GM21576 (cell line): ENCODE measurements at regions not wholly inside any gene's neighbourhood (a gene's known extent, or its start where the extent isn't known, plus 50 kb on each side); places are given as distances from the start of the nearest gene placed in this dataset.
A peak's percentile ranks its signal among the peaks of the same experiment; 100 is the strongest.
"Not testable (repeated sequence)": the region's sequence is repeated elsewhere in the genome, so short reads cannot be mapped to it uniquely, and the experiment has no call there.

Experiments
- ATAC-seq: cut with Tn5 transposase; IDR thresholded peaks from one replicate; pipeline ENCODE4 v1.9.1; 2021; ENCODE audit warnings: mild to moderate bottlenecking, moderate library complexity; ENCODE audit not compliant: unreplicated experiment

GRCh38 chr2:174697255-174697654, 67.0 kb downstream of the CHRNA1 start:
- ATAC-seq = peak; percentile 91

GRCh38 chr2:174694920-174695319, 69.4 kb downstream of the CHRNA1 start:
- no peak for ATAC-seq

- ATAC-seq = no peak
These were observed 69.9 kb downstream of the CHRNA1 start for GRCh38 chr2:174694196-174694878.

DNA sequence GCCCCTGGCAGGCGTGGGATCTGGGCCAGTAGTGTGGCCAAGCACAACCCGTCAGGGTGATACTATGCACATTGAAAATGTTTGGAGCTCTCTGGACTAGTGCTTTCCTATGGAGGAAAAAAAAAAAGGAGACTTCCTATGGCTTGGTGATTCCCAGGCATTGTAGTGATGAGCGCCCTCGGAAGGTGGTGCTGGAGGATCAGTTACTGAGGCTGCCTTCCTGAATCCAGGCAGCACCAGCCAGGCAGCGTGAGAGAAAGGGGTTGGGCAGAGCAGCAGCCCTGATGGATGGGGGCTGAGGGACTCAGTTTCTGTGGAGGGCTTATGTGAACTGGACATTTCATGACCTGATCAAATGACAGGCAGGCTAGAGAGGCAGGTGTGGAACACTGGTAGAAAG, 70.9 kb downstream of the CHRNA1 start:
- ATAC-seq = no peak

DNA sequence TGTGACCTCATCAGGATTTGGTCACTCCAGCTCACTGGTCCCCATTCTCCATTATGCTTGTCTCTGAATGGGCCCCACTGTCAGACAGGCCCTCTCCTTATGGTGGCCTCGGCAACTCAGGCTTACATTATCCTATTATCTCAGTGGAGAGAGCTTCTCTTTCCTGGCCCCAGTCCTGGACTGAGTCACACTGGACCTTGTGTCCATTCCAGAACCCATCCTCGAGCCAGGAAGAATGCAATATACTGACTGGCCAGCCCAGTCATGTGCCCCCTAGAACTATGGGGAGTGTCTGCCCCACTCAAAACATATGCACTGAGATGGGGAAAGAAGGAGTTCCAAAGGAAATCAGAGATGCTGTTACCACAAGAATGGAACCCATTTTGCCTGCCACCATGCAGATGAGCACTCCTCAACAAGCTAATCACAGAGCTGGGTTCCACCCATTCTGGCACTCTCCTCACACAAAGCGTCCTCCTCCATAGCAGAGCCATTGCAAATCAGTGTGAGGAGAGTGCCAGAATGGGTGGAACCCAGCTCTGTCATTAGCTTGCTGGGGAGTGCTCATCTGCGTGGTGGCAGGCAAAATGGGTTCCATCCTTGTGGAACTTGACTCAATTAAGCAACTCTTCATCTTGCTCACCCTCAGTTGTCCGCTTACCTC, 71.9 kb downstream of the CHRNA1 start:
- no peak for ATAC-seq

GRCh38 chr2:174691201-174691779, 73.0 kb downstream of the CHRNA1 start:
- no peak for ATAC-seq

DNA sequence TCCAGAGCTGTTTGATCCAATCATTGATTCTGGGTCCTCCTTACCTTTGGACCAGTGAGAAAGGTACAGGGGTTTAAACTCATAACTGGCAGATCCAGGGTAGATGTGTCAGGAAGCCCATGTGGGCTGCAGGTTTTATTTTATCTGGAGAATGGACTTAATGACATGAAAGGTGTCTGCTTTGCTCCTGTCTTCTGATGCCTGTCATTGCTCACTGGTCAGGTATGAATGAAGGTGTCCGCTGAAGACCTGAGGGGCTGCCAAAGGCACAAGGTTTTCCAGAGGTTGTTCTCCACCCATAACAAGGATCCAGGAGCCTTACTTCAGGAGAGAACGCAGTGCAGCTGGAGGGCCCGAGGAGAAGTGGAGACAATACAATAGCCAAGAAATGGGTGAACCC, 74.2 kb downstream of the CHRNA1 start:
- ATAC-seq = no peak

DNA sequence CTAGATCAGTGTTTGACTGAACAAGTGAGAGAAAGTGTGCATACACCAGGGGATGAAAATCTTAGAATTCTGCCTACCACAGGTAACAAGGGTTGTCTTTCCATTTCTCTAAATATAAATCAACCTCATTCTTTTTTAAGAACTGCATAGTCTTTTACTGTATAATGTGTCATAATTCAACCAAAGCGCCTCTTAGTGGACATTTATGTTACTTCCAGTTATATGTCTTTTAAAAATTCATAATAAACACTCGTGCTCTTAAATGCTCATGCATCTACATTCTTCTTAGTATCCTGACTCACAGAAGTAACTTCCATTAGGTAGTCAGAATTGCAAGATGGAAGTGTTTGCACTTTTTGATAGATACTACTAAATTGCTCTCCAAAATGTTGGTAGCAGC, 76.2 kb downstream of the CHRNA1 start:
- no peak for ATAC-seq

DNA sequence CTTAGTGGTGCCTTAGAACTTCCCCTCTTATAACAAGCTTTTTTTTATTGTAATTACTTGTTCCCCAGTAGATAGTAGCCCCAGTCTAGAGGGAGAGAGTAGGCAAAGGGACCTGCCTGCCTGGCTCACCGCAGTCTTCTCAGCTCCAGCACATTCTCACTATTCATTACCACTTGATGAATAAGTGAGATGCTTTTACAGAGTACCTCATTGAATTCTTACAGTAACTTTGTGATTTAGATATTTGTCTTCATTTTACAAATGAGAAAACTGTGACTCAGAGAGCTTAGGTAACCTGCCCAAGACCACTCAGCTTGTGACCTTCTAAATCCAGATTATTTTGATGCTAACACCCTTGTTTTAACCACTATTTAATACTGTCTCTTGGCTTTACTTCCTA, 77.8 kb downstream of the CHRNA1 start:
- no peak for ATAC-seq

DNA sequence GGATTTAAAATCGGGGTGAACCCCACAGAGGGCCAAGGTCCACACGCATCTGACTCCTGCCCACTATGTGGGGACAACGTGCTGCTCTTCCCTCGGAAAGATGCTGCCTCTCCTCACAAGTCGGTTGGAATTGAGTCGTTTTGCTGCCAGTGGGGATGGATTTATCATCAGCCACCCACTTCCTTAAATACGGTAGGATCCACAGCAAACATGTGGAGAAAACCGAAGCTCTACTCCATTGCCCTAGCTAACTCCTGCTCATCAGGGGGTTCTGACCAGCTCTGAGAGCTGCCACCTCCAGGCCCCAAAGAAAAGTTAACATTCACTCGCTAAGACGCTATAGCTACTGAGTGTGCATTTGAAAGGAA, 80.9 kb downstream of the CHRNA1 start:
- no peak for ATAC-seq

DNA sequence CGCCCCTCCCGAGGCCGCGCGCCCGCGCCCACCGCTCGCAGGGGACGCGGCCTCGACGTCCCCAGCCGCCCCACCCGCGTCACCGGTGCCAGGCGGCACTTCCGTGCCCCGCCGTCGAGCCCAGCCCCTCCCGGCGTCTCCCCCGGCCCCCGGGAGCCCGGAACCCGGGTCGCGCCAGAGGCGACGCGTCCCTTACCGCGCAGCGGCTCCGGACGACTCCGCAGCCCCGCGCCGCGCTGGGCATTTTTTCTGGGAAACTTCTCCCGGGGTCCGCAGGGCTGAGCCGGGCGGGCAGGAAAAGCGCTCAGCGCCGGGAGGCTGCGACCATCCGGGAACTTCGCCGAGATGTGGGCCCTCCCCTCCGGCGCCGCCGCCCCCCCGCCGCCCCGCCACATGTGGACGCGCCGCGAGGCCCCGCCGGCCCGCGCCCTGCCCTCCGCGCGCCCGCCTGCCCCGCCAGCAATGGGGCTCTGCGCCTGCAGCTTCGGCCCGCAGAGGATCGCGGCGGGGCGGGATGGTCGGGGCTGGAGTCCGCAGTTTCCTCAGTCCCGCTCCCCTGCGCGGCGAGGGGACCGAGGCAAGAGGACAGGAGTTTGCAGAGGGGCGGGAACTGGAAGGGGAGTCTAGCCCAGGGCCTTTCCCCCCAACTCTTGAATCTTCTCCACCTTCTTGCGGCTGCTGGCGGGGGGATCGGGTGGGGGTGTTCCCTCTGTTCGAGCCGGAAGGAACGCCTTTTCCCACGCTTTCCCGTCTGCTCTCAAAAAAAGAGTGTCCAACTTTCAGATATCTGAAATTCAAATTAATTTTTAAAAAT, 81.5 kb downstream of the CHRNA1 start:
- peak; percentile 43 for ATAC-seq

GRCh38 chr2:174682007-174682577, 82.2 kb downstream of the CHRNA1 start:
- ATAC-seq = peak; percentile 42

DNA sequence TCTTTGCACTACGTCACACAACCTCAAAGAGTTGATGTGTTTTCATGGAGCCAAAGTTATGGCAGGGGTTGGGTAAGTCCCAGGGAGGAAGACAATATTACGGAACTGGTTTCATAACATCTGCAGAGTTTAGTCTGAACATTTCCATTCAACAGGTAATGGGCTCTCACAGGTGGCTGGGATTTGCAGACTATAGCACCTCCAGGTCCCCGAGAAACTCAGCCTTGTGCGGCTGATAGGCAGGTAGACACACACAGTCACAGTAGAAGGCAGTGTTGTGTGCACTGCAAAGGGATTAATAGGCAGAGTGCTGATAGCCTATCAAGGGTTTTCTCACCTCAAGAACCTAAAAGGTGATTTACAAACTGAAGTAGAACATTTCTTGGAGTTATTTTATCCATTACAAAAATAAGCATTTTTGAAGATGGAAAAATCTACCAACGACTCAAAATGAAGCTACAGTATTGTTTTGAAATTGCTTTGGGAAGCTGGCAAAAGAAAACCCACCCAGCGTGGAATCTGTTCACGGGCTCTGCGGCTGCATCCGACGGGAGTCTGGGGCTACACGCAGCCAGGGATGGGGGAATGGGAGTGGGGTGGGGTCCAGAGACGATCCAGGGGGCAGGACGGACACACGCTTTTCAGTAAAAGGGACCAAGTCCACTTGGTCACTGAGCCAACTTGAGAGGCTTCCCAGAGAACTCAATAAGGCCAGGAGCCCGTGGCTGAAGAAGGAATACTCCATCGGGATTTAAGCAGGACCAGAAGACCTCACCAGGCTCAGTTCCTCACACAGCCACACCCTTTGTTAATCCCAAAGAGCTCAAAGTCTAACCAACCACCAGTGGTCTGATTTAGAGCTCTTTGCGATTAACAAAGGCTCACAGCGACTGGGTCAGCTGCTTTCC, 82.9 kb downstream of the CHRNA1 start:
- peak; percentile 3 for ATAC-seq

- ATAC-seq = no peak
These were observed 82.6 kb upstream of the WIPF1 start for GRCh38 chr2:174680221-174680620.

GRCh38 chr2:174678395-174678794, 80.8 kb upstream of the WIPF1 start:
- ATAC-seq = no peak

- ATAC-seq = no peak
These were observed 78.0 kb upstream of the WIPF1 start for GRCh38 chr2:174675615-174676014.

DNA sequence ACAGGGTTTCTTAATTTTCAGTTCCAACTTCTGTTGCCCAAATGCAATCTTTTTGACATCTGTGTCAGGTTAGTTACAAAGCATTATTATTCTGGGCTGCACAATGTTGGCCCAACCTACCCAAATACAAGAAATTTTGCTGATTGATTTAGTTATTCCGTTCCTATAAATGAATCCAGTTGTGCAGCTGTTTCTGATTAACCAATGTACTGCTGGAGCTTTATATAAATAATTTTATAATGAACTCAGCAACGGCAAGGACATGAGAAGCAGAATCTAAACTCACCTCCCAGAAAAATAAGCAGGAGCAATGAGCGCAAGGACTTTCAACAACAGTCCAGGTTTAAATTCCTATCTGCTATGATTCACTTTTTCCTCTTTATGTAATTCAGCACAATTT, 76.3 kb upstream of the WIPF1 start:
- ATAC-seq = no peak

DNA sequence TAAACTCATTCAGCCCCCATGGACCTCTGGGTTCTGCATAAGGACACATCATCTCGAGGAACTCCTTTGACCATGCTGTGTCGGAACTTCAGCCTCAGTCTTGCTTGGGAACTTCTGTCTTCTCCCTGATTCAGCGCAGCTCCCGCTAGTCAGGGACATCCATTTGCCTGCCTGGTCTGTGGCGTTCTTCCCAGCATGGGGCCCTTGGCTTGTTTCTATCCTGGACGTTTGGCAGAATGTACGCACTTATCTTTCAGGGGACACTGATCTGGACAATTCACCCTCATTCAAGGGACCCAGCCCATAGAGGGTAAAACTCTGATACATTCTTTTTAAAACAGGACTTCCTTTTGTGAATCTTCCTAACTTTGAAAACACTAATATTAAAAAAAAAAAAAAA, 75.8 kb upstream of the WIPF1 start:
- no peak for ATAC-seq

DNA sequence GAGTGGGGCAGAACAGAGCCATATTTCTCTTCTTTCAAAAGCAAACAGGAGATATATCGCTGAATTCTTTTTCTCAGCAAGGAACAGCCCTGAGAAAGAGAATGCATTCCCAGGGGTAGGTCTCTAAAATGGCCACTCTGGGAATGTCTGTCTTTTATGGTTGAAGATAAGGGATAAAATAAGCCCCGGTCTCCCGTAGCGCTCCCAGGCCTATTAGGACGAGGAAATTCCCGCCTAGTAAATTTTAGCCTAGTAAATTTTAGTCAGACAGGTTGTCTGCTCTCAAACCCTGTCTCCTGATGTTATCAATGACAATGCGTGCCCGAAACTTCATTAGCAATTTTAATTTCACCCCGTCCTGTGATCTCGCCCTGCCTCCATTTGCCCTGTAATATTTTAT, 73.9 kb upstream of the WIPF1 start:
- not testable (repeated sequence) for ATAC-seq

DNA sequence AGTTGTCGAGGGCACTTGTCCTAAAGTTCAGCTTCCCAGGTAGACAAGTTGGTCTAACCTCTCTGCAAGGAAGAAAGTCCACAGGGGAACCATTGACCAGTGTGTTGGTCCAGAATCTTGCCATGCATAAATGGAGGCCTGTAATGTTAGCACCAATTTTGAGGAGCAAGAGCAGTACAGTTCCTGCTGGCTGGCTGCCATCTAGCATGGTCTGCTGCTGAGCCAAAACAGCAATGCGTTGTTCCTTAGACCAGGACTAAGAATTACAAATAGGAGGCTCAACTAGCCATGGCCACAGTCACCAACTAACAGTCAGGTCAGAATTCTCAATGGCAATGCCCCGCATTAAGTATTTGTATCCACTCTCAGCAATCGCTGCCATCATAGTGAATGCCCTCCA, 72.8 kb upstream of the WIPF1 start:
- no peak for ATAC-seq
